NCI-H774 (cell line): ENCODE measurements at regions not wholly inside any gene's neighbourhood (a gene's known extent, or its start where the extent isn't known, plus 50 kb on each side); places are given as distances from the start of the nearest gene placed in this dataset.
"Not testable (repeated sequence)": the region's sequence is repeated elsewhere in the genome, so short reads cannot be mapped to it uniquely, and the experiment has no call there.

ENCODE experiments used
- DNase-seq: peaks from one replicate; lab custom pipeline; 2025; lab: John Stamatoyannopoulos, UW

GRCh38 chr5:174553556-174553955, 170.8 kb upstream of the MSX2 start:
- DNase-seq = no peak

- no peak for DNase-seq
These were observed 168.7 kb upstream of the MSX2 start for GRCh38 chr5:174555726-174556125.

- DNase-seq = no peak
These were observed 167.6 kb upstream of the MSX2 start for GRCh38 chr5:174556756-174557155.

DNA sequence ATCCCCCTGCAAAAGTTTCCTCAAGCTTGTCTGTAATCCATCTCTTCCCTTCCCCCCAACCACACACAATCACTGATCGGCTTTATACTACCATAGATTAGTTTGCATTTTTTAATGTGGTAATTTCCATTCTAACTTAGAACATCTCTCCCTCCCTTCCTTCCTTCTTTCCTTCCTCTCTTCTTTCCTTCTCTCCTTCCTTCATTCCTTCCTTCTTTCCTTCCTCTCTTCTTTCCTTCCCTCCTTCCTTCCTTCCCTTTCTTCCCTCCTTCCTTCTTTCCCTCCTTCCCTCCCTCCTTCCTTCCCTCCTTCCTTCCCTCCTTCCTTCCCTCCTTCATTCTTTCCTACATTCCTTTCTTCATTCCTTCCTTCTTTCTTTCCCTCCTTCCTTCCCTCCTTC, 166.2 kb upstream of the MSX2 start:
- no peak for DNase-seq

GRCh38 chr5:174559141-174559540, 165.2 kb upstream of the MSX2 start:
- DNase-seq = no peak

DNA sequence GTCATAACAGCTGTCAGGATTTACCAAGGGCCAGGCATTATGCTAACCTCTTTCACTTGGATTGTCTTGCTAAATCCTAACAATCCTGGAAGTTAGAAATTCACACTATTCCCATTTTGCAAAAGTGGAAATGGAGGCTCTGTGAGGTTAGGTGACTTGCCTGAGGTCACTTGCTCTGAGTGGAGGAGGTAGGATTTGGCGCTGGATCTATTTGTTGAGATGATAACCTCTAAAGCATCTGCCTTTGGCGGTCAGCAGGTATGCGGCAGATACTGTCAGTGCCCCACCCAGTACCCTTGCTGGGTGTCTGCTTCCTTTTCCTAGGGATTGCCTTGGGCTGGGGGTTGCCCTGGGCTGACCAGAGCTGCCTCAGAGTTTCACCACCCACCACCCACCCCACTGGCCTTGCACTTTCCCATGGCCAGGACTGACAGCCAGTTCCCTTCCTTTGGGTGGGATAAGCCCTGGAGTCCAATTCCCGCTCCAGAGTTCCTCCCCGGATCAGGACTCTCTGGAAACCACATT, 164.8 kb upstream of the MSX2 start:
- no peak for DNase-seq

DNA sequence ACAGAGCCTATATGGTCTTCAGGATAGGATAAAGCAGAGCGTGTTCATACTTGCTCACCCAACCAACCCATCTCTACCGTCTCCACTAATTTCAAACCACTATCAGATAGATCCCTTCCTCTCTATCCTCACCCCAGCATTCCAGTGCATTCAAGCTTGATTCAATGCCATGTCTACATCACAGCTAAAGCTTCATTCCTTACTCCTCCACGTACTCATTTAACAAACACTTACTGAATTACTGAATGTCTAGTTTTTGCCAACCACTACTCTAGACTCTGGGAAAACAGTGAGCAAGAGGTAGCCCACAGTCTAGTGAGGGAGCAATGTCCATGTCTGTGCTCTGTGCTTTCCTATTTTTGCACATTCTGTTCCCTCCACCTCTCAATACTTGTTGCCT, 163.5 kb upstream of the MSX2 start:
- no peak for DNase-seq

- not testable (repeated sequence) for DNase-seq
These were observed 161.3 kb upstream of the MSX2 start for GRCh38 chr5:174563040-174563439.

DNA sequence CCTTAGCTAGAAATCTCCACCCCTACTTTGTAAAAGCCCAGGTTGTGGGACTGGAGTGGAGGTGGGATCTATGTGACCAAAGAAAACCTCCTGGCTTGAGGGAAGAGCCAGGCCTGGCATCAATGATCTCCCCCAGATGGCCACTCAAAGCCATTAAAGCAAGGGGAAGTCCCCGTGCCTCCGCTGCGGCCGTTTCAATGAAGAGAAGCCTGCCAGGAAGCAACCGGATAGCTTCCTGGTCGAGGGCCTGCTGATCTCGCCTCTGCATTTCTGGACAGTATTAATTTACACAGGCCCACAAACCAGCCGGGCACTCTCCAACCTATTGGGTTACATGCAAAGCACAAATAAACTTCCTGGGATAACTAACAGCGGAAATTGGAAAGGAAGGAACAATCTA, 160.5 kb upstream of the MSX2 start:
- DNase-seq = no peak

DNA sequence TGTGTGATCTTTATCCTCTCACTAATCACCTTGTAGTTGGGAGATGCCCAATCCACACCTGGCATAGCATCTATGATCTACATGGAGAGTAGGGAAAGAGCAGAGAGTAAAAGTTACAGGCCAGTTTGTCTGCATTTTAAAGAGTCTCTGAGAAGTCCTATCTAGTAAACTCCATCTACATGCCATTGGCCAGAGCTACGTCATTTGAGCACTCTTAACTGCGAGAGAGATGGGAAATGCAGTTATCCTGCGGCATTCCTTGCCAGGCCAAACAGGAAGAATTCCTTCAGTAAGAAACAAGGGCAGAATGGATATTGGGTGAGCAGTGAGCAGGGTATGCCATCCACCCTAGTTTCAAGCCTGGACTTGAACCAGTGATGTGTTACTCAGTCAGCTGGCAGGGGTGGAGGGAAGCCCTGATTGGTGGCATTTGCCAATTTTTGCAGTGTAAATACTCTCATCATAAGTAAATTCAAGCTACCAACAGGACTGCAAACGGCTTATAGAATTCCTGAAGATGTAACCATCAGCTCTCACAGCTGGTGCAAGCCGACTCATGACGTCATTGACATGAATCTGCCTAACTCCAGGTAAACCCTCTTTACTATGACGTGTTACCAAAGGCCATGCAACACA, 156.8 kb upstream of the MSX2 start:
- DNase-seq = no peak

GRCh38 chr5:174570662-174571061, 153.7 kb upstream of the MSX2 start:
- no peak for DNase-seq

GRCh38 chr5:174571662-174572397, 152.6 kb upstream of the MSX2 start:
- no peak for DNase-seq

- no peak for DNase-seq
These were observed 151.8 kb upstream of the MSX2 start for GRCh38 chr5:174572591-174572990.

DNA sequence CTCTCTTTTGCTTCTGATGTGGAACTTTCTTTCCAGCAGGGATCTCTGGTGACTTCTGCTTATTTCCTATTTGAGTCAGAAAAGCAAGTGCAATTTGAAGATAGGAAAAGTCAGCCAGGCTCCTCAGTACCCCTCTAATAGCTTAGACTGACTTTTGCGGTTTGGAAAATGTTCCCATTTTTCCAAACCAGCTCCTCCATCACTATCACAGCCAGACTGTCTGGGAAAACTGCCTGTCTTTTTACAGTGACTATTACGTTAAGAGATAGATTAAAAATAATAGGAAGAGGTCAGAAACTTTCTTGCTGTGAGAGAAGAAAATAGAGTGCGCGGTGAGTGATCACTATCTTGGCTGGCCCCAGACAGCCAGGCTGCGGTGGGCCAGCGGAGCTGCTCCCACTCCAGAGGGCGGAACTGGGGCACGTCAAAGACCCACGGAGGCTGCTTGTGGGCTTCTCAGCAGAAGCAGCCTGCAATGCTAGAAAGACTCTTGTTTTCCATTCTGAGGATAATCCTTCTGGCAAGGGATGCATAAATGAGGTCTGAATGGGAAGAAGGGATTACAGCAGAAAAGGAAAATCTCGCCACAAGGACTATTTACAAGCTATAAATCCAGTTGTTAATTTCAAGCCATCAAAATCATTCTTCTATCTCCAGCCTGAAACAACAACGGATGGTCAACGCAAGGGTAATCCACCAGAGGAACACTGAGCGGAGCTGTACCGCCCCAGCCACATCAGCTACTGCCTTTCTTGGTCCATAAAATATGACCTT, 151.0 kb upstream of the MSX2 start:
- DNase-seq = no peak

DNA sequence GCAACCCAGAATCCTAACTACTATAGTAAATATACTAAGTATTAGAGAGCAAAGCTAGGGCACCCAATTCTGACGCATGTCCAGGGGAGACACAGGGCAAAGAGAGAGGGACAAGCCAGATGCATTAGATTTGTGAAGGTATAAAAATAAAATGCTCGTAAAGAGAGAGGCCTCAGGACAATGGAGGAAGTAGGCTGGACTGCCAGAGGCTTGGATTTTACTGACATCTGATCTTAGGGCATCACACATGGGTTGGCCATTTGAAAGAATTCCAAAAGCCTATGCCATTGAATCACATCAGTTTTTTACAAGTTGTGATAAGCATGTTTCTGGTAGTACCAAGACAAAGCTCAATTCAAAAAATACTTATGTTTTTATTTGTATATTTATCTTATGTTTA, 149.3 kb upstream of the MSX2 start:
- no peak for DNase-seq

DNA sequence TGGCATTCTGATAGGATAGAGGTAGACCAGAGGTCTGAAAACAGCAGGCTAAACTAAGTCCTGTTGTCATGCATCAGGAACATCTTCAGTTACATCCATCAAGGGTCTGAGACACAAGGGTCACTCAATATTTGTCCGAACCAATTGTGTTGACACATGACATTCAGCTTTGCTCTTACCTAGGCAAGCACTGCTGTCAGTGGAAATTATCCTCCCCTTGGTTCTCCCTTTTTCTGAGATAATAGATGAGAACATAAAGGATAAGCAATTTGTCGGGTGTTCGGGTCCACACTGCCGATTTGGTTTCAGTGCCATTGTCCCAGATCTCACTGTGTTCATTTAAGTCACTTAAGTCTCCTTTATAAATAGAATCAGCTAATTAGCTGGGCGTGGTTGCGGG, 148.3 kb upstream of the MSX2 start:
- DNase-seq = no peak

DNA sequence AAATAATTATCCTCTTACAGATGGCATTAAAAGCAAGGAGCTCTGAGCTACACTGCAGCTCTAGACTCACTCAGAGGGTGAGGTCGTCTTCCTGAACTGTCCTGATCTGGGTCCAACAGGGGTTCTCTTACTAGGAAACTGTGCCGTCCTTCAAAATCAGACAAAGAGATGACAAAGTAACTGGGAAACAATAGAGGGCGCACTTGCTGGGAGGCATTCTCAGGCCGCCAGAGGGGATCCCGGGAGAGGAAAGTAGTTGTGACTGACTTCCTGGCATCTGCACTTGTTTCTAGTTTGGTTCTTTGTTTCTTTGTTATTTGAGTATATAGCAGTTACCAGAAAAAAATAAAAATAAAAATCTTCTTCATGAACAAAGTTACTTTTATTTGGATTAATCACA, 142.9 kb upstream of the MSX2 start:
- DNase-seq = no peak

DNA sequence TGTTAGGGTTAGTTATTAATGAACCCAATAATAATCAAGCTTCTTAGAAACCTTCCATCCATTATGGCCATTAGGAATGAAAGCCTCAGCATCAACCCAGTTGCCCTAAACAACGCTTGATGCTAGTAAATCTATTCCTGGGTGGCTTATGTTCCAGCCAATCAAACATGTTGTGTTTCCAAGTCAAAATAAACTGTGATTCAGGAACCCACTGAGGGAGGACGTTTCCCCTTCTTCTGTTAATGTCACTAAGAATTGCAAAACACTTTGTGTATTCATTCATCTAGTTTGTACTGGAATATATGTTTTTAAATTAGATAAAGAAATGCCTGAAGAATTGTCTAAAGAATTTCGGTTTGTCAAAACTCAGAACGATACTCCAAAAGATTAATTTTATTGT, 142.5 kb upstream of the MSX2 start:
- DNase-seq = no peak

GRCh38 chr5:174583071-174583470, 141.3 kb upstream of the MSX2 start:
- DNase-seq = no peak

DNA sequence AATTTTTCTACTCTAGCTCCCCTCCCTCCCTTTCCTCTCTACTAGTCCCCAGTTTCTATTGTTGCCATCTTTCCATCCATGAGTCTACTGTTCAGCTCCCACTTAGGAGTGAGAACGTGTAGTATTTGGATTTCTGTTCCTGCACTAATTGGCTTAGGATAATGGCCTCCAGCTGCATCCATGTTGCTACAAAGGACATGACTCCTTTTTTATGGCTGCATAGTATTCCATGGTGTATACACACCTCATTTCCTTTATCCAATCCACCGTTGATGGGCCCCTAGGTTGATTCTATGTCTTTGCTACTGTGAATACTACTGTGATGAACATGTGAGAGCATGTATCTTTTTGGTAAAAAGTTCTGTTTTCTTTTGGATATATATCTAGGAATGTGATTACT, 138.9 kb upstream of the MSX2 start:
- DNase-seq = no peak

DNA sequence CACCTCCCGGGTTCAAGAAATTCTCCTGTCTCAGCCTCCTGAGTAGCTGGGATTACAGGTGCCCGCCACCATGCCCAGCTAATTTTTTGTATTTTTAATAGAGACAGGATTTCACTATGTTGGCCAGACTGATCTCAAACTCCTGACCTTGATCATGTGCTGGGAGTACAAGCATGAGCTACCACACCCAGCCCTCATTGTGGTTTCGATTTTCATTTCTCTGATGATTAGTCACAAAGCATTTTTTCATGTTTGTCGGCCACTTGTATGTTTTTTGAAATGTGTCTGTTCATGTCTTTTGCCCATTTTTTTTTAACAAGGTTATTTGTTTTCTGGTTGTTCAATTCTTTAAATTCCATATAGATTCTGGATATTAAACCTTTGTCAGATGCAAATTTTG, 138.2 kb upstream of the MSX2 start:
- not testable (repeated sequence) for DNase-seq

DNA sequence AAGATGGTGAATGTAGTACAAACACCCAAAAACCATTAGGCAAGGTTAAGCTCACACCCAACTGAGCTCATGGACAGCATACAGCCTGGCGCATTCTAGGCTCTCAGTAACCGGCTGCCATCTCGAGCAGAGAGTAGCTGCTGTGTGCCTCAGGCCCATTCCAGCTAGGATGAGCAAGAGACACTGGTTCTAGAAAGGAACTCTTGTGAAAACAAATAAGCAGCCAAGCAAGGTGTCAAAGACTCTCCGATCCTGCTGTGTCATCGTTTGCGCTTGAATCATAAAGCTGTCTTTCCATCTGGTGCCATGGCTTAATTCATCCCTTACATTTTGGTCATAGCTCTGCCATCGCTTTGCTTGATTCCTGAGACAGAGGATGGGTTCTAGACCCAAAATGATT, 135.4 kb upstream of the MSX2 start:
- DNase-seq = no peak

DNA sequence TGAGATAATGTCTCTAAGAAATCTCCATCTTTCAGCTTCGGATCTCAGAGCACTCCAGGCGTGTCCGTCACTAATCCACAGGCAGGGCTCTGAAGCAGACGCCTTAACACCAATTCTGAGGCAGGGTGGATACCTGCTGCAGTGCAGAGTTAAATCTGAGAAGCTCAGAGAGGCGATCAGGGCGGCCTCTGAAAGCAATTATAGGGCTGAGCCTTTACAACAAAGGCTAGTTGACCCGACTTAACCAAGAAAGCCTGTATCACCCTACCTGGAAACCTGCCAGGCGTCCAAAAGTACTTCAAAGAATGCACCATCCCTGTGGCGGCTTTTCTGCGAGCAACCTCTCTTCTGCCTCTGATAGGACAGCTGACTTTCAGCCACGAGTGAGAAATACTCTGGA, 134.8 kb upstream of the MSX2 start:
- no peak for DNase-seq
